CD14-positive monocyte (primary cell): ENCODE measurements at regions not wholly inside any gene's neighbourhood (a gene's known extent, or its start where the extent isn't known, plus 50 kb on each side); places are given as distances from the start of the nearest gene placed in this dataset.

ENCODE experiments used
- DNase-seq, 3 donors: peaks; one replicate each; pipeline ENCODE4 v3.0.0-alpha.2; 2011 to 2022
- H2AFZ ChIP-seq: 2 replicates; pipeline ENCODE4 v1.6.0; 2012; ENCODE audit warnings: mild to moderate bottlenecking, low read depth, low read length, inconsistent platforms; ENCODE audit not compliant: insufficient read depth, poor library complexity, severe bottlenecking
- H3K27ac ChIP-seq, 2 donors: 1 replicate in 1 of 2; 2 replicates in 1 of 2; pipeline ENCODE4 v1.5.1; 2012 to 2013; ENCODE audit warnings: low read length in 2 of 2, control low read depth in 1 of 2, inconsistent platforms in 1 of 2, low read depth in 1 of 2, mild to moderate bottlenecking in 1 of 2
- H3K27me3 ChIP-seq, 2 donors: one replicate each; pipeline versions ENCODE4 v1.6.0 to v1.6.1; 2011 to 2013; ENCODE audit warnings: low read length in 2 of 2; ENCODE audit not compliant: control insufficient read depth in 2 of 2, insufficient read depth in 2 of 2
- H3K36me3 ChIP-seq, 2 donors: replicated peaks in 1 of 2; 1 replicate in 1 of 2; 2 replicates in 1 of 2; pipeline versions ENCODE4 v1.5.1 to v1.6.1; 2012 to 2013; ENCODE audit warnings: low read length in 2 of 2, control low read depth in 1 of 2, inconsistent platforms in 1 of 2, mild to moderate bottlenecking in 1 of 2; ENCODE audit not compliant: insufficient read depth in 2 of 2, control insufficient read depth in 1 of 2
- H3K4me1 ChIP-seq, 2 donors: 1 replicate in 1 of 2; 2 replicates in 1 of 2; pipeline versions ENCODE4 v1.5.1 to v1.6.1; 2012 to 2013; ENCODE audit warnings: low read length in 2 of 2, control low read depth in 1 of 2, inconsistent platforms in 1 of 2, mild to moderate bottlenecking in 1 of 2, moderate library complexity in 1 of 2; ENCODE audit not compliant: insufficient read depth in 2 of 2, control insufficient read depth in 1 of 2
- H3K4me2 ChIP-seq: replicated peaks from 2 replicates; pipeline ENCODE3; 2012; ENCODE audit warnings: low read length, moderate library complexity, mild to moderate bottlenecking; ENCODE audit not compliant: poor library complexity, severe bottlenecking; ENCODE audit errors: extremely low read depth
- H3K4me3 ChIP-seq, 3 experiments: fragments of 200-600 bp in 1 of 3; sonication (generic) in 1 of 3; replicated peaks in 1 of 3; 1 replicate in 2 of 3; 2 replicates in 1 of 3; pipeline ENCODE4 v1.5.1; 2011 to 2013; ENCODE audit warnings: low read length in 3 of 3, mild to moderate bottlenecking in 3 of 3, control low read depth in 2 of 3, low read depth in 2 of 3, inconsistent platforms in 1 of 3, moderate library complexity in 1 of 3
- H3K79me2 ChIP-seq: 2 replicates; pipeline ENCODE4 v1.6.0; 2012; ENCODE audit warnings: mild to moderate bottlenecking, control low read depth, inconsistent platforms, low read length, moderate library complexity; ENCODE audit not compliant: insufficient read depth
- H3K9ac ChIP-seq: 2 replicates; pipeline ENCODE4 v1.6.0; 2017; ENCODE audit warnings: low read length, mild to moderate bottlenecking; ENCODE audit not compliant: insufficient read depth, poor library complexity, severe bottlenecking
- H3K9me3 ChIP-seq, 2 donors: replicated peaks in 1 of 2; 1 replicate in 1 of 2; 2 replicates in 1 of 2; pipeline versions ENCODE4 v1.5.1 to v1.6.1; 2012 to 2013; ENCODE audit warnings: low read length in 2 of 2, control low read depth in 1 of 2; ENCODE audit not compliant: control insufficient read depth in 1 of 2, insufficient read depth in 1 of 2
- H4K20me1 ChIP-seq: 2 replicates; pipeline ENCODE4 v1.6.0; 2012; ENCODE audit warnings: mild to moderate bottlenecking, low read length, control low read depth, moderate library complexity; ENCODE audit not compliant: insufficient read depth
- H3K27ac Mint-ChIP-seq, 7 donors: one replicate each; pipeline ENCODE4 v1.8.0; 2020; ENCODE audit warnings: mild to moderate bottlenecking in 7 of 7, mixed read lengths in 7 of 7, moderate library complexity in 6 of 7, inconsistent platforms in 2 of 7
- H3K27me3 Mint-ChIP-seq, 3 donors: one replicate each; pipeline ENCODE4 v1.8.0; 2021 to 2022; ENCODE audit warnings: low read depth in 3 of 3, mild to moderate bottlenecking in 3 of 3, mixed read lengths in 3 of 3, moderate library complexity in 3 of 3, inconsistent platforms in 1 of 3
- H3K36me3 Mint-ChIP-seq, 2 donors: one replicate each; pipeline ENCODE4 v1.8.0; 2020; ENCODE audit warnings: mixed read lengths in 2 of 2, inconsistent platforms in 1 of 2, mild to moderate bottlenecking in 1 of 2
- H3K4me1 Mint-ChIP-seq: one replicate; pipeline ENCODE4 v1.8.0; 2020; ENCODE audit warnings: mild to moderate bottlenecking, mixed read lengths
- H3K4me3 Mint-ChIP-seq, 2 donors: one replicate each; pipeline ENCODE4 v1.8.0; 2020; ENCODE audit warnings: mild to moderate bottlenecking in 2 of 2, mixed read lengths in 2 of 2, moderate library complexity in 1 of 2
- H3K9me3 Mint-ChIP-seq, 7 donors: one replicate each; pipeline ENCODE4 v1.8.0; 2020 to 2022; ENCODE audit warnings: mixed read lengths in 7 of 7, mild to moderate bottlenecking in 6 of 7, moderate library complexity in 6 of 7, inconsistent platforms in 2 of 7
- CTCF ChIP-seq: fragments of 200-600 bp; IDR thresholded peaks from one replicate; pipeline ENCODE4 v1.8.0; 2022; ENCODE audit warnings: antibody characterized with exemption, mild to moderate bottlenecking
- WGBS: methylation state at CpG from one replicate; pipeline ENCODE4 v1.1.5; 2013; ENCODE audit warnings: missing lambda C conversion rate; ENCODE audit not compliant: insufficient coverage; 5-methylcytosine and 5-hydroxymethylcytosine counted together
- intact Hi-C, 2 donors: fragments of 100-400 bp; cut with micrococcal nuclease; formaldehyde crosslinking; loops; one replicate each; pipeline versions ENCODE4 v1.15.0 to v1.15.1; 2023

- 100% methylated on average over 3 of the region's 4 CpGs for WGBS
- Histone ChIP-seq H3K9me3 (no peaks in the 10 kb centered on the region), H2AFZ (no peak overlapping the region), H3K79me2 (no peaks in the 10 kb centered on the region), H3K36me3 (no peaks in the 10 kb centered on the region), H3K4me1 (no peaks in the 10 kb centered on the region), H3K27me3 (no peaks in the 10 kb centered on the region), H3K27ac (no peak overlapping the region), H3K4me3 (no peak overlapping the region), H4K20me1 (no peaks in the 10 kb centered on the region), H3K9ac (no peak overlapping the region), H3K4me2 (no peak overlapping the region)
- DNase-seq: no peak
- TF ChIP-seq CTCF: no peak
- no peaks in the 10 kb centered on the region for H3K36me3 Mint-ChIP-seq
- H3K9me3 Mint-ChIP-seq: no peaks in the 10 kb centered on the region
- intact Hi-C loops: loop anchor here (5.0 kb wide), 2 partner anchors 135 to 140 kb away; no protein-coding TSS in a partner anchor
- H3K4me3 Mint-ChIP-seq: no peak overlapping the region
- H3K4me1 Mint-ChIP-seq: no peaks in the 10 kb centered on the region
- H3K27ac Mint-ChIP-seq: no peak overlapping the region
- H3K27me3 Mint-ChIP-seq: peaks cover 0 to 1% (median 0%) of the 10 kb centered on the region in 3 donors
Observed at GRCh38 chr10:52642208-52642607, 130.4 kb downstream of the MBL2 start.

GRCh38 chr10:52644373-52645186, 128.0 kb downstream of the MBL2 start:
- no peaks in the 10 kb centered on the region for H3K79me2 ChIP-seq
- intact Hi-C loops: loop anchor here (5.0 kb wide), 2 partner anchors 133 to 138 kb away; no protein-coding TSS in a partner anchor
- H3K27me3 Mint-ChIP-seq: no peaks in the 10 kb centered on the region
- no peak overlapping the region for H3K4me3 Mint-ChIP-seq
- WGBS: no CpG with 5 or more reads among the region's 3 CpGs
- H3K36me3 Mint-ChIP-seq: no peaks in the 10 kb centered on the region
- no peaks in the 10 kb centered on the region for H3K27me3 ChIP-seq
- H3K9ac ChIP-seq: no peak overlapping the region
- peak in 2 of 3 donors; percentile 0 to 6 for DNase-seq
- H2AFZ ChIP-seq: no peak overlapping the region
- no peaks in the 10 kb centered on the region for H3K9me3 Mint-ChIP-seq
- H3K4me3 ChIP-seq: no peak overlapping the region
- H3K27ac ChIP-seq: no peak overlapping the region
- H3K4me1 Mint-ChIP-seq: no peaks in the 10 kb centered on the region
- H3K9me3 ChIP-seq: no peaks in the 10 kb centered on the region
- H3K27ac Mint-ChIP-seq: peak overlapping the region in 1 of 7 donors; percentile 48
- H3K36me3 ChIP-seq: no peaks in the 10 kb centered on the region
- no peaks in the 10 kb centered on the region for H3K4me1 ChIP-seq
- peak; percentile 76 for TF ChIP-seq CTCF
- H3K4me2 ChIP-seq: no peak overlapping the region
- H4K20me1 ChIP-seq: no peaks in the 10 kb centered on the region
